Upper lobe of left lung (tissue), 6 donors: ENCODE measurements at regions not wholly inside any gene's neighbourhood (a gene's known extent, or its start where the extent isn't known, plus 50 kb on each side); places are given as distances from the start of the nearest gene placed in this dataset.

Experiments
- ATAC-seq, 2 donors: fragments of 200-7000 bp; cut with Tn5 transposase; one replicate each; pipeline ENCODE4 v1.9.1; 2022; ENCODE audit warnings: mild to moderate bottlenecking in 2 of 2, moderate library complexity in 2 of 2; ENCODE audit not compliant: low FRiP score in 2 of 2
- DNase-seq, 2 donors: peaks; one replicate each; pipeline ENCODE4 v3.0.0-alpha.2; 2019 to 2020
- H3K27ac ChIP-seq, 4 donors: fragments of 200-600 bp; sonication (generic); one replicate each; pipeline ENCODE4 v1.5.1; 2016 to 2019
- H3K27me3 ChIP-seq, 4 donors: fragments of 200-600 bp; sonication (generic); one replicate each; pipeline ENCODE4 v1.5.1; 2017 to 2019
- H3K36me3 ChIP-seq, 4 donors: fragments of 200-600 bp; sonication (generic); one replicate each; pipeline ENCODE4 v1.5.1; 2016 to 2019
- H3K4me1 ChIP-seq, 4 donors: fragments of 200-600 bp; sonication (generic); one replicate each; pipeline ENCODE4 v1.5.1; 2018 to 2019
- H3K4me3 ChIP-seq, 4 donors: fragments of 200-600 bp; sonication (generic); one replicate each; pipeline ENCODE4 v1.5.1; 2017 to 2019; ENCODE audit warnings: mild to moderate bottlenecking in 2 of 4, moderate library complexity in 1 of 4
- H3K9me3 ChIP-seq, 4 donors: fragments of 200-600 bp; sonication (generic); one replicate each; pipeline ENCODE4 v1.5.1; 2018 to 2019
- EP300 ChIP-seq, 4 donors: sonication (generic); formaldehyde crosslinking; IDR thresholded peaks; one replicate each; pipeline ENCODE4 v1.5.1; 2017; ENCODE audit warnings: antibody characterized with exemption in 4 of 4, control low read depth in 2 of 4
- POLR2A ChIP-seq, 4 donors: fragments of 450-650 bp; IDR thresholded peaks; one replicate each; pipeline ENCODE4 v1.5.1; 2016 to 2017; ENCODE audit warnings: antibody characterized with exemption in 4 of 4, mild to moderate bottlenecking in 2 of 4
- POLR2AphosphoS5 ChIP-seq, 2 donors: sonication (generic); formaldehyde crosslinking; IDR thresholded peaks; one replicate each; pipeline ENCODE4 v1.5.1; 2017; ENCODE audit warnings: antibody characterized with exemption in 2 of 2
- WGBS, 2 donors: methylation state at CpG; one replicate each; pipeline ENCODE4 v1.1.5; 2017 to 2018; 5-methylcytosine and 5-hydroxymethylcytosine counted together
- TF ChIP-seq, protein P1 (sequence below), 6 experiments: fragments of 450-650 bp in 4 of 6; fragments of 200-600 bp in 2 of 6; sonication (generic) in 2 of 6; IDR thresholded peaks; one replicate each; pipeline ENCODE4 v1.5.1; 2016 to 2019; ENCODE audit warnings: antibody characterized with exemption in 6 of 6
- donor health status: DM: no; HTN: no; CAD: no; lungs with moderate emphysema.
- donor health status: DM: no; HTN: yes; CAD: no; lungs with severe emphysema.

DNA sequence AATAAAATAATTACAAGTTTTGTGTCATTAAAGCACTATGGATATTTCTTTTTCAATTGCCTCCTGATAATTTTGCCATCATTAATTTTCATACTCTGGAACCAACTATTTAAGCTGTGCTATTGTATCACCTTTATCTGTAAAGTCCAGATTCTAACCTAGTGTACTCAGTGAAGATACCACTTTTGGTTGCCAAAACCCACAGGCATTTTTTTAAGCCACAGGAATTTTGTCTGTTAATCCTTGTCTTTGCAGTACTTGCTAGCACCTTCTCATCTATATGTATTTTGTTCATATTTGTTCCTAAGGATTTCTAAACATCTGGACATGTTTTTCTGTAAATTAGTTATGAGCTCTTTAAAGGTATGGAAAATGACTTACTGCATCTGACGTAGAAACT, 481.4 kb upstream of the DAB2 start:
- no peaks in the 10 kb centered on the region for H3K27me3 ChIP-seq
- no peak overlapping the region for H3K27ac ChIP-seq
- DNase-seq, result no peak
- H3K9me3 ChIP-seq, result no peaks in the 10 kb centered on the region
- H3K4me1 ChIP-seq, result no peaks in the 10 kb centered on the region
- no peak for ATAC-seq
- 85 to 94% methylated on average over 1 of the region's 1 CpG for WGBS, 2 donors
- H3K36me3 ChIP-seq, result no peaks in the 10 kb centered on the region
- H3K4me3 ChIP-seq, result no peak overlapping the region
- no peak for TF ChIP-seq POLR2A (IDR thresholded peaks at IDR 0.05)
- TF ChIP-seq, protein P1, sequence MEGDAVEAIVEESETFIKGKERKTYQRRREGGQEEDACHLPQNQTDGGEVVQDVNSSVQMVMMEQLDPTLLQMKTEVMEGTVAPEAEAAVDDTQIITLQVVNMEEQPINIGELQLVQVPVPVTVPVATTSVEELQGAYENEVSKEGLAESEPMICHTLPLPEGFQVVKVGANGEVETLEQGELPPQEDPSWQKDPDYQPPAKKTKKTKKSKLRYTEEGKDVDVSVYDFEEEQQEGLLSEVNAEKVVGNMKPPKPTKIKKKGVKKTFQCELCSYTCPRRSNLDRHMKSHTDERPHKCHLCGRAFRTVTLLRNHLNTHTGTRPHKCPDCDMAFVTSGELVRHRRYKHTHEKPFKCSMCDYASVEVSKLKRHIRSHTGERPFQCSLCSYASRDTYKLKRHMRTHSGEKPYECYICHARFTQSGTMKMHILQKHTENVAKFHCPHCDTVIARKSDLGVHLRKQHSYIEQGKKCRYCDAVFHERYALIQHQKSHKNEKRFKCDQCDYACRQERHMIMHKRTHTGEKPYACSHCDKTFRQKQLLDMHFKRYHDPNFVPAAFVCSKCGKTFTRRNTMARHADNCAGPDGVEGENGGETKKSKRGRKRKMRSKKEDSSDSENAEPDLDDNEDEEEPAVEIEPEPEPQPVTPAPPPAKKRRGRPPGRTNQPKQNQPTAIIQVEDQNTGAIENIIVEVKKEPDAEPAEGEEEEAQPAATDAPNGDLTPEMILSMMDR (IDR thresholded peaks at IDR 0.05), result no peak
- no peak for TF ChIP-seq POLR2AphosphoS5 (IDR thresholded peaks at IDR 0.05)

DNA sequence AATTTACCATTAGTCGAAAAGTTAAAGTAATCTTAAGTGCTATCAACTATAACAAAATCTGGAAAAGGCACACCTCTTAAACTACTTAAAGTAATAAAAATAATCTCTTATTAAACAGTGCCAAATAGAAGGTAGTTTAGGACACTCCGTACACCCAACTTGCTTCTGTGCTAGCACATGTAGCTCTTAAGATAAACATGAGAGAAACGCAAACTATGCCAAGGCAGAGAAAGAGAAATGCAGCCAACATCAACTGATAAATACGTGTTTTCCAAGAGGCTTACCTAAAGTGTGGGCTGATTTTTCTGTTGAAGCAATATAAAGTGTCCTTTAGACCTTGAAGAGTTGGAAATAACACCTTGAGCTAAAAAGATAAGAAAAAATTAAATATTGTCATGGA, 480.6 kb upstream of the DAB2 start:
- no peak for TF ChIP-seq POLR2AphosphoS5 (IDR thresholded peaks at IDR 0.05)
- TF ChIP-seq POLR2A (IDR thresholded peaks at IDR 0.05), result no peak
- no peak for TF ChIP-seq EP300 (IDR thresholded peaks at IDR 0.05)
- TF ChIP-seq, protein P1 (IDR thresholded peaks at IDR 0.05), result no peak
- DNase-seq (no peak), ATAC-seq (no peak)

DNA sequence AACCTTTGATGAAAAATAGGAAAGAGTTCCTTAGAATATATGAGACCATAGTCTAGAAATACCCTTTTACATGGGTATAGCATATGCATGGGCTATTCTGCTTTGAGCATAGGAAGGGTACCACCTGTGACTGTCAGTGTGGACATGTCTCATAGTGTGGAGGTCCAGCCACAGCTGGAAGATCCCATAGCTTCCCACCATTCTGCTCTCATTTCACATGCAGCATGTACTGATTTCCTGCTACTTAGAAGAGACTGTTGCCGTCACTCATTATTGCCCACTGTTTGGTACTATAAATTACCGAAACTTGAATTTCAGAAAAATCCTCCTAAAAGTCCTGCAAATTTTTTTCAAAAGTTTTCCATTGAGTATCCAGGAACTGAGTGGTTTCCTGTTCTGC, 477.8 kb upstream of the DAB2 start:
- no peaks in the 10 kb centered on the region for H3K27me3 ChIP-seq
- H3K36me3 ChIP-seq, result no peaks in the 10 kb centered on the region
- H3K4me1 ChIP-seq, result no peaks in the 10 kb centered on the region
- H3K9me3 ChIP-seq, result no peaks in the 10 kb centered on the region
- H3K27ac ChIP-seq, result no peak overlapping the region
- no peak for DNase-seq
- H3K4me3 ChIP-seq, result no peak overlapping the region
- ATAC-seq, result no peak
- WGBS, 2 donors, result 96 to 99% methylated on average over 2 of the region's 2 CpGs
- TF ChIP-seq, protein P1 (IDR thresholded peaks at IDR 0.05), result no peak
- TF ChIP-seq POLR2A (IDR thresholded peaks at IDR 0.05) (no peak), EP300 (IDR thresholded peaks at IDR 0.05) (no peak), POLR2AphosphoS5 (IDR thresholded peaks at IDR 0.05) (no peak)

More for the DNA sequence above, 480.6 kb upstream of the DAB2 start:
- no peak overlapping the region for H3K27ac ChIP-seq
- no peaks in the 10 kb centered on the region for H3K4me1 ChIP-seq
- H3K27me3 ChIP-seq, result no peaks in the 10 kb centered on the region
- H3K36me3 ChIP-seq, result no peaks in the 10 kb centered on the region
- H3K4me3 ChIP-seq, result no peak overlapping the region
- H3K9me3 ChIP-seq, result no peaks in the 10 kb centered on the region
- WGBS, 2 donors, result 39 to 42% methylated on average over 4 of the region's 4 CpGs

DNA sequence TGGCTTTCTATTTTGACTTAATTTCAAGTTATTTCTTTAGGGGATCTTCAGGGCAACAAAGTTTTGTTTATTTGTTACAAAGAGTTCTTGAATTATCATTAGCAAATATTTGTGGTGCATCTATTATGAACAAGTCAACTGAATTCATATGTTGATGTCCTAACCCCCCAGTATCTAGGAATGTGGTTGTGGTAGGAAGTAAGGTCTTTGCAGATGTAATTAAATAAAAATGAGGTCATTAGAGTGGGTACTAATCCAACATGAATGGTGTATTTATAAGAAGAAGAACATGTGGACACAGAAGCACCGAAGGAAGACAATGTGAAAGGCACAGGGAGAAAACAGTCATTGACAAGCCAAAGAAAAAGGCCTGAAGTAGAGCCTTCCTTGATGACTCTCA, 474.0 kb upstream of the DAB2 start:
- Histone ChIP-seq H3K4me1 (no peaks in the 10 kb centered on the region), H3K27ac (no peak overlapping the region), H3K9me3 (no peaks in the 10 kb centered on the region), H3K36me3 (no peaks in the 10 kb centered on the region), H3K4me3 (no peak overlapping the region), H3K27me3 (no peaks in the 10 kb centered on the region)
- TF ChIP-seq POLR2A (IDR thresholded peaks at IDR 0.05) (no peak), EP300 (IDR thresholded peaks at IDR 0.05) (no peak), POLR2AphosphoS5 (IDR thresholded peaks at IDR 0.05) (no peak)
- TF ChIP-seq, protein P1 (IDR thresholded peaks at IDR 0.05), result no peak
- DNase-seq (no peak), ATAC-seq (no peak)
- 81 to 90% methylated on average over 1 of the region's 1 CpG for WGBS, 2 donors

DNA sequence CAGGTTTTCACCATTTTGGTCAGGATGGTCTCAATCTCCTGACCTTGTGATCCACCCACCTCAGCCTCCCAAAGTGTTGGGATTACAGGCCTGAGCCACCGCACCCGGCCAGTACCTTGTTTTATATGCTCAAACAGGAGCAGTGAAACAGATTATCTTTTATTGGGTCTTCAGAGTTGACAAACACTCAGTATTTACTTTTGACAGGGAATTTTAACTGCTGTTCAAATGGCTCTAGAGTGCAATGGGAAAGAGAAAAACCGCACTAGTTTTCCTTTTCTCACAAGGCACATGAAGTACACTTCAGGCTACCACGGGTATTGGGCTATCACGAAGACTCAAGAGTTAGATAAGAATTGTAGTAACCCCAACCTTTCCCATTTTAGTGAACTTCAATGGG, 471.9 kb upstream of the DAB2 start:
- H3K27ac ChIP-seq, result no peak overlapping the region
- H3K27me3 ChIP-seq, result no peaks in the 10 kb centered on the region
- ATAC-seq (no peak), DNase-seq (no peak)
- TF ChIP-seq, protein P1 (IDR thresholded peaks at IDR 0.05), result no peak
- TF ChIP-seq POLR2AphosphoS5 (IDR thresholded peaks at IDR 0.05) (no peak), EP300 (IDR thresholded peaks at IDR 0.05) (no peak), POLR2A (IDR thresholded peaks at IDR 0.05) (no peak)
- no peaks in the 10 kb centered on the region for H3K9me3 ChIP-seq
- no peaks in the 10 kb centered on the region for H3K4me1 ChIP-seq
- H3K36me3 ChIP-seq, result no peaks in the 10 kb centered on the region
- WGBS, 2 donors, result 70 to 82% methylated on average over 5 of the region's 5 CpGs
- H3K4me3 ChIP-seq, result no peak overlapping the region
